ENCODE measurements at regions not wholly inside any gene's neighbourhood (a gene's known extent, or its start where the extent isn't known, plus 50 kb on each side); places are given as distances from the start of the nearest gene placed in this dataset.

DNA sequence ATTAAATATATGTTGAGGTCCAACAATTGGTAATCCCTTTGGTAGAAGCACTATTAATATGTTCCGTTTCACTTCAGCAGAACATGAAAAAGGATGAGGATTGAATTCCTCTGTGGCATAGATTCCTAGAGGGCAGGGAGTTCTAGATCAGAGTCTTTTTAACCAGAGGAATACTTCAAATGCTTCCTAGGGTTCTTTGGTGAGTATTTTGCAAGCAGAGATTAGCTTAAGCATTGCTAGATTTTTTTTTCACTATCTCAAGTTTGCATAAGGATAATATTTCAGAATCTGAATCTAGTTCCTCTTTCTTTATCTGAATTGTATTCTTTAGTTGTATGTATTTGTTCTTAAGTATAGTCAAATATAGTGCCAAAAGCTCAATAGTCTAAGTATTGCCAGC is 116.6 kb upstream of the ADAMTSL1 start:
- TF ChIP-seq, protein P1, sequence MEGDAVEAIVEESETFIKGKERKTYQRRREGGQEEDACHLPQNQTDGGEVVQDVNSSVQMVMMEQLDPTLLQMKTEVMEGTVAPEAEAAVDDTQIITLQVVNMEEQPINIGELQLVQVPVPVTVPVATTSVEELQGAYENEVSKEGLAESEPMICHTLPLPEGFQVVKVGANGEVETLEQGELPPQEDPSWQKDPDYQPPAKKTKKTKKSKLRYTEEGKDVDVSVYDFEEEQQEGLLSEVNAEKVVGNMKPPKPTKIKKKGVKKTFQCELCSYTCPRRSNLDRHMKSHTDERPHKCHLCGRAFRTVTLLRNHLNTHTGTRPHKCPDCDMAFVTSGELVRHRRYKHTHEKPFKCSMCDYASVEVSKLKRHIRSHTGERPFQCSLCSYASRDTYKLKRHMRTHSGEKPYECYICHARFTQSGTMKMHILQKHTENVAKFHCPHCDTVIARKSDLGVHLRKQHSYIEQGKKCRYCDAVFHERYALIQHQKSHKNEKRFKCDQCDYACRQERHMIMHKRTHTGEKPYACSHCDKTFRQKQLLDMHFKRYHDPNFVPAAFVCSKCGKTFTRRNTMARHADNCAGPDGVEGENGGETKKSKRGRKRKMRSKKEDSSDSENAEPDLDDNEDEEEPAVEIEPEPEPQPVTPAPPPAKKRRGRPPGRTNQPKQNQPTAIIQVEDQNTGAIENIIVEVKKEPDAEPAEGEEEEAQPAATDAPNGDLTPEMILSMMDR (conservative IDR thresholded peaks at IDR 0.05; ENCODE audit: low read depth, low read length): no peak
- TF ChIP-seq POLR2A (IDR thresholded peaks at IDR 0.05; ENCODE audit: low read depth, low read length): no peak
- no peak for TF ChIP-seq RAD21 (IDR thresholded peaks at IDR 0.05; ENCODE audit: low read length)
- no peak for TF ChIP-seq CEBPB (IDR thresholded peaks at IDR 0.05; ENCODE audit: low read depth, low read length)
- TF ChIP-seq SMC3 (IDR thresholded peaks at IDR 0.05; ENCODE audit: low read depth, low read length): no peak
- TF ChIP-seq, protein P2, sequence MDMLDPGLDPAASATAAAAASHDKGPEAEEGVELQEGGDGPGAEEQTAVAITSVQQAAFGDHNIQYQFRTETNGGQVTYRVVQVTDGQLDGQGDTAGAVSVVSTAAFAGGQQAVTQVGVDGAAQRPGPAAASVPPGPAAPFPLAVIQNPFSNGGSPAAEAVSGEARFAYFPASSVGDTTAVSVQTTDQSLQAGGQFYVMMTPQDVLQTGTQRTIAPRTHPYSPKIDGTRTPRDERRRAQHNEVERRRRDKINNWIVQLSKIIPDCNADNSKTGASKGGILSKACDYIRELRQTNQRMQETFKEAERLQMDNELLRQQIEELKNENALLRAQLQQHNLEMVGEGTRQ (IDR thresholded peaks at IDR 0.05; ENCODE audit: low read depth, low read length): no peak
- no peak for TF ChIP-seq CHD1 (IDR thresholded peaks at IDR 0.05; ENCODE audit: low read depth, low read length)
- TF ChIP-seq FOS (IDR thresholded peaks at IDR 0.05; ENCODE audit: low read depth, low read length): no peak
- no peak for TF ChIP-seq RFX5 (IDR thresholded peaks at IDR 0.05; ENCODE audit: low read depth, low read length)
